ENCODE measurements at regions not wholly inside any gene's neighbourhood (a gene's known extent, or its start where the extent isn't known, plus 50 kb on each side); places are given as distances from the start of the nearest gene placed in this dataset.

- TF ChIP-seq POLR2A (IDR thresholded peaks at IDR 0.05; ENCODE audit: low read depth, low read length) = no peak
- no peak for TF ChIP-seq POLR2AphosphoS5 (IDR thresholded peaks at IDR 0.05; ENCODE audit: low read depth, low read length)
- no peak for TF ChIP-seq TAF1 (IDR thresholded peaks at IDR 0.05; ENCODE audit: borderline replicate concordance, low read depth, low read length)
Observed at GRCh38 chr6:148682252-148682651, 64.6 kb upstream of the UST start.

Measured in GM12892 (cell line).